Stimulated activated CD8-positive, alpha-beta memory T cell treated with anti-CD3 and anti-CD28 coated beads, Interleukin-2, amount 100 ng/mL, for 1 hour (primary cell): ENCODE measurements at regions not wholly inside any gene's neighbourhood (a gene's known extent, or its start where the extent isn't known, plus 50 kb on each side); places are given as distances from the start of the nearest gene placed in this dataset.

Source experiments
- DNase-seq, 2 donors: peaks; one replicate each; pipeline ENCODE4 v3.0.0-alpha.2; 2020; ENCODE audit warnings: low read depth in 2 of 2

GRCh38 chr16:17861981-17862479 lies 391.3 kb upstream of the XYLT1 start:
- no peak for DNase-seq

DNA sequence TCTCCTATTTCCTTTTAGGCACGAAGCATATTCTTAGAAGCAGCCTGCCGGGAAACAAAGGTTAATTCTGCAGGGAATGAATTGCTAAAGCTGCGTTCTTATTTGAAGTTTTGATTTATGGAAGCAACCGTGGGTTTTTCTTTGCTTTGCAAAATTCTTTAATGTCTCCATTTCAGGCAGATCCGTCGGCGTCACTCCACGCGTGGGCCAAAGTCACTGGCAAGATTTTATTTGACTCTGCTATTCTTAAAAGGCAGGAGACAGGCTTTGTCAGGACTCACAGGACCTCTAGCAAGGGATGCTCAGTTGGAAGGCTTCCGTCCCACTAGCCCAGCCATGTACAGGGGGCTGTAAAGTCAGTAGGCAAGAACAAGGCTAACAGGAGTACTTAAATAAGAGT lies 387.3 kb upstream of the XYLT1 start:
- no peak for DNase-seq

- DNase-seq = no peak
Measured at GRCh38 chr16:17853958-17854357, 383.2 kb upstream of the XYLT1 start.

GRCh38 chr16:17852977-17853702 lies 382.4 kb upstream of the XYLT1 start:
- no peak for DNase-seq

DNA sequence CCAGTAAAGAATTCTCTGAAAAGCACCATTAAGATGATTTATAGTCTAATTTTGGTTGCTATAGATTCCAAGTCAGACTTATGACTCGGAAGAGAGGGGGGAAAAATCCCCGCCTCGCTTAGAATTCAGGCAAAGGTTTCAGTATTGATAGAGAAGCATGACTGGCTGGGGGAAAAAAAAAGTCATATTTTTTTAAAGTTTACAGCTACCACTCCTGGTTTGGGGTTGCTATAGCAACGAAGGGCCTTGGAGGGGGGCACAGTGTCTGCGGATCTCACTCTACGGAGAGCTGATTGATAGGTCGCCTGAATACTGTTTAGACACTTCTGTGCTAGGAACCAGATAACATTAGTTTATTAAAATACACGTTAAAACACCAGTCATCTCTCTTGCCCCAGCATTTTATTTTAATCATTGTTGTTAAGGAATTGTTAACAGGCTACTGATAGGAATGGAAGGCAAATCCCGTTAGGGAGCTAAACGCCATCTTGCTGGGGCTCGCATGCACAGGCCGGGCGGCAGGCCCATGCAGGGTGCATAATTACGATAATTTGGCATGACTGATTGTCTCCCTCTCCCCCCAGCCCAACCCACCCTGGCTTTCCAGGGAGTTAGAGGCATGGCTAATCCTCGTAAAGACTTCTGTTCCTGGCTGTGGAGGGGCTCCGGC lies 380.0 kb upstream of the XYLT1 start:
- DNase-seq = no peak

DNA sequence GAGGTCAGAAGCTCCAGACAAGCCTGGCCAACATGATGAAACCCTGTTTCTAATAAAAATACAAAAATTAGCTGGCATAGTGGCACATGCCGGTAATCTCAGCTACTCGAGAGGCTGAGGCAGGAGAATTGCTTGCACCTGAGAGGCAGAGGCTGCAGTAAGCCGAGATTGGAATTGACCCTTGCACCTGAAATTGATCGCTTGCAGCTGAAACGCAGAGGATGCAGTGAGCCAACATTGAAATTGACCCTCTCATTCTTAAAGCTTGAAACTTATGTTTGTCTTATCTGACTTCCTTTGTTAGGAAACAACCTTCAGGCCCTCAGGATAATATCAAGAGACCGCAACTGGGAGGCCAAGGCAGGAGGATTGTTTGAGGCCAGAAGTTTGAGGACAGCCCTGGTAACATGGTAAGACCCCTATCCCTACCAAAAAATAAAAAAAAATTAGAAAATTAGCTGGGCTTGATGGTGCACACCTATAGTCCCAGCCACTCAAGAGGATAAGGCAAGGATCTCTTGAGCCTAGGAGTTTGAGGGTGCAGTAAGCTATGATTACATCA lies 376.6 kb upstream of the XYLT1 start:
- no peak for DNase-seq

GRCh38 chr16:17846030-17846429 lies 375.3 kb upstream of the XYLT1 start:
- DNase-seq = no peak

DNA sequence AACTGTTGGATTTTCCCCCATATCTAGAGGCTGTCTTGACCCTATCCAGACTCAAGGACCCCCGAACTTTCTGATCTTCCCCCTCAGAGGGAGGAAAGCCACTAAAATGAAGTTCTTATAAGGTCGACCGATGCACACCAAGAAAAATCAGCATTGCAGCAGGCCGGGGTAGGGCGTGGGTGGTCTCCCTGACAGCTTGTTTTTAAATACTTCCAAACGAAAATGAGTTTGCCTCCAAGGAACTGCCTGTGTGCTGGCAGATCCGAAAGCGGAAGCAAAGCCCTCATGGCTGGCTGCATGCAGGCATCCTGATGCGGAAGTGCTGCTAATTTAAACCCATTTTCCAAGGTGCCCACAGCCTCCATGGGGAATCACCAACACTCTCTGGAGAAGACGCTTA lies 374.3 kb upstream of the XYLT1 start:
- no peak for DNase-seq

- DNase-seq = no peak
Measured at GRCh38 chr16:17843905-17844304, 373.1 kb upstream of the XYLT1 start.

DNA sequence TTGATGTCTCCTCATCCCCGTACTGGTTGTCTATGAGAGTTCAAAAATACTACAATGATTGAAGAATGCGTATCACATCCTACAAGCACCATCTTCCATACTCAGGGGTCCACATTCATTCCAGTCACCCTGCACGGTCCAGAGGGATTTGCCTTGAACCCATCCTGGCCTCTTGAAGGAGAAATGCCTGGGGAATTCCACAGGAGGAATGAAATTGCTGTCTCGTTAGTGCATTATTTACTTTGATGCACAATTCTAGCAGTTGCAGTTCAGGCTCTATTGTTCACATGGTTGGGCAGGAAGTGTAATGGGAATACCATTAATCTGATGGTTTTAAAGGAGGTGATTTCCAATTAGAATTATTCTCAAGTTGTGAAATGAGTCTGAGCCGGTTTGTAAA lies 369.1 kb upstream of the XYLT1 start:
- DNase-seq = no peak

DNA sequence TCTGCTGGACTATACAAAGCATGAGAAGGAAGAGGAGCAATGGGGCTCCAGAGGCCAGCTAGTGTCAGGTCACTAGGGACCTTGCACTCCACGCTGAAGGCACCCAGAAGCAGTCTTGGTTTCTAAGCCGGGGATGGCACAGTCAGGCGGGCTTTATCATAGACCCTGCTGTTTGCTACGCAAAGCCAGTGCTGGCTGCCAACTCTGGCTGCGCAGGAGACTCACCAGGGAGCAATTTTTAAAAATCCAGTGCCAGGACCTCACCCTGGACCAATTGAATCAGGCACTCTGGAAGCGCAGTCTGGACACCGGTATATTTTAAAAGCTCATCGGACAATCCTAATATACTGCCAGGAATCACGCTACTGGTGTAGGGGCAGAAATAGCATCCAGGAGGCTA lies 368.5 kb upstream of the XYLT1 start:
- DNase-seq = no peak

DNA sequence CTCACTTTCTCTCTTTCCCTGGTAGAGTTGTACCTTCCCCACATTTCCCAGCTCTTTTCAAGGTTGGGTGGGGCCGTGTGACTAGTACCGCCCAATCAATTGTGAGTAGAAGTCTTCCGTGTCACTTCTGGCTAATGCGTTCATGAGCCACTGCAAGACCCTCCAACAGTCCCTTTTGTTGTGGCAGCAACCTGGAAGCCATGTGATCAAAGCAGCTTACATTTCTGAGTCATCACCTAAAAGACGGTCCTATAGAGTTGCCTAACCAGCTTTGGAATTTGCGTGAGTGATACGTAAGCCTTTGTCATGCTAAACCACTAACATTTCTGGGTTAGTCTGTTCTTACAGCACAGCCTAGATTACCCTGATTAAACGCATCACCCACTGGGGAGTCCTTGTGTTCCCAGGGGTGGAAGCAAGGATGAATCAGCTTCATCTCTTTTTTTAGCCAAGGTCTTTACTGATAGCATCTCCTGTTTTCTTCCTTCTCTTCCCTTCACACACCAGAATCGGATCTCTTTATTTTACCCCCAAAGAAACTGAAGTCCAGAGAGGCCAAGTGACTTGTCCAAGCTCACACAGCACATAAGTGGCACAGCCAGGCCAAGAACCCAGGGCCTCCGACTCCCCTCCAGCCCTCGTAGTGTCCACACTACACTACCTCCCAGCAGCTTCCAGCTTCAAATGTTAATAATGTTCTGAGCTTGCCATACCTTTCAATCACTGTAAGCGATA lies 366.3 kb upstream of the XYLT1 start:
- no peak for DNase-seq

GRCh38 chr16:17835118-17835876 lies 364.5 kb upstream of the XYLT1 start:
- no peak for DNase-seq

DNA sequence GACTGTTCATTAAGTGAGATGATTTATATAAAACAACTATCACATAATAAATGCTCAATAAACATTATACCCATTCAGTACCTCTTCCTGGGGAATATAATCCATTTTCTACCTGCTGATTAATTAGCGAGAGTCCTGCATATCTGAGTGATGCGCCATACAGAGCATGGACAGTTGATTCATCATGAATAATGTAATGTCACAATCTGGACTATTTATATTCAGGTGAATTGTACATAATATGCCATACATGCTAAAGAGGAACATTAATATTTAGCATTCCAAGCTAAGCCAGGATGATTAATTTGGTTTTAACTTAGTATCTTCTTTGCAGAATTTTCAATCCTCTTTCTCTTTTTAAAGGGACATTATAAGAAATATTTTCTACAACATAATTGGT lies 362.0 kb upstream of the XYLT1 start:
- DNase-seq = no peak

DNA sequence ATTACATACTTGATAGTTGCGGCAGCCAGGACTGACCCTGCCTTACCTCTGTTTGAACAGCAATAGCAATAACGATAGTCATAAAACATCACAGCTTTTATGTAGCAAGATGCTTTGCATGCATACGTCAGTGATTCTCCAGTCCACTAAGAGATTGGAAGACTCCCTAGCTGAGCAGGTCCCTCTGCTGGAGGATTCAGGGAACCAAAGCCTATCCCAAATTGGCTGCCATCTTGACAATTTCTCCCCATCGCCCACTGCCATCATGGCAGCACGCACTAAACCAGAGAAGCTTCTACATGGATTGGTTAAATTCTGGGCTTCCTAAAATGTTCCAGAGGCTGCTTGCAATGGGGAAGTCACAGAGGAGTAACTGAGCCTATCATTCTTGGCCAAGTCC lies 360.6 kb upstream of the XYLT1 start:
- no peak for DNase-seq

GRCh38 chr16:17830651-17831050 lies 359.9 kb upstream of the XYLT1 start:
- no peak for DNase-seq

DNA sequence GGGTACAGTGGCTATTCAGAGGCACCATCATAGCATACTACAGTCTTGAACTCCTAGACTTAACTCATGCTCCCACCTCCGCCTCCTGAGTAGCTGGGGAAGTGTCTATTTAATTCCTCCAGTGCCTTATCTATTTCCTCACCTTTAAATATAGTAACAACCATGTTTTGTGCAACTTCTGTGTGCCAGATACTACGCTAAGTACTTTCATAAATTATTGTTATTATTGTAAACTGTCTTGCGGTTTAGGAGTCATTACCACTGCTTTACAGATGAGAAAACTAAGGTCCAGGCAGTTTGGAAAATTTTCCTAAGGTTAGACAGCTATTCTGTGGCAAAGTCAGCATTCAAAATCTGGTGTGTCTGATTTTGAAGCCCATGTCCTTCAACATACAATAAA lies 359.1 kb upstream of the XYLT1 start:
- DNase-seq = no peak

GRCh38 chr16:17828012-17828411 lies 357.3 kb upstream of the XYLT1 start:
- no peak for DNase-seq

GRCh38 chr16:17827313-17827712 lies 356.6 kb upstream of the XYLT1 start:
- no peak for DNase-seq

- no peak for DNase-seq
Measured at GRCh38 chr16:17817943-17818342, 347.2 kb upstream of the XYLT1 start.

DNA sequence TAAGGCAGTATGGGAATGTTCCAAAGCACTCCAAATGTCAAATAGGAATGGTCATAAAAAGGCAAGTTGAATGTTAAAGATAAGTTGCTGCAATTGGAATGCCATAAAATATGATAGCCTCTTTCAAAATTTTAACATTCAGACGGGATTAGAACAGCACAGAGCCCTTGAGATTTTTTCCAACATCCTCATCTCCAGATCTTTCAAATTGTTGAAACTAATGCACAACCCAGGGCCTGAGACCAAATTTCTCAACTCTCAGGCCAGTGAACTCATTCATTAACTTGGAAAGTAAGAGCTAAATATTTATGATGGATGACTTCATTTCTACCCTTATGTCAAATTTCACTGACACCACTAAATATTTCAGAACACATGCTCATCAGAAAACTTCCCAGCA lies 346.5 kb upstream of the XYLT1 start:
- no peak for DNase-seq

DNA sequence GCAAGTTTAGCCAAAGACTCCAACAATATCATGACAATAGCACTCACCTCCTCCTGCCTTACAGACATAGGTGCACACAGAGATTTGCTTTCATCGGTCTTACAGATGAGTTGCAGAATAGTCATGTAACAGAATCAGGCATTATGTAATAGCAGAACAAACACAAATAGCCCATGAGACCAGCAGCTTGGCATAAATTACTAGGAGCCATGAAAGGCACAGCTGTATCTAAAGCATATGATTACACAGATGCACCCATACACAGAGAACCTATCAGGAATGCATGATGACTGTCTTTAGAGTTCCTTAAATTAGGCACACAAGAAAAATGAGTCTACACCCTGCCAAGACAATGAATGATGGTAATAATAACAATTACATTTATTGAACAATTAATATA lies 342.0 kb upstream of the XYLT1 start:
- no peak for DNase-seq
